ENCODE measurements at regions not wholly inside any gene's neighbourhood (a gene's known extent, or its start where the extent isn't known, plus 50 kb on each side); places are given as distances from the start of the nearest gene placed in this dataset.

DNA sequence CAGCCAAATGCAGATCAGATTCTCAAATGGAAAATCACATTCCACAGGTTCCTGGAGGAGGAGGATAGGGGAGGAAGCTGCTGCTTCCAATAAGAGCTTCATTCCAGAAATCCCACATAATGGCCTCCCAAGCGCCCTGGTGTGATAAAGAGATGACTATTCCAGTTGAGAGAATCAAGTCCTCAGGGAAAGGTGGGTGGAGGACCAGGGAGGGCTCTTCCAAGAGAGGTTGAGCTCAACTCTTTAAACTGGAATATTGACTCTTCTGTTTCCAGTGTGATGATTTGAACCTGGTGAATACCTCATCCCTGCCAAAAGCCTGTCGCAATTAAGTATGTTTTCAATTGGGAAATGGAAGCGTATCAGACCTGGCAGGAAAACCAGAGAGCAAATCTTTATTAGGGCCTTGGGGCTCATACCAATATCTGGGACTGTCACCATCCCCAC, 81.4 kb upstream of the DYNLRB2 start:
- ATAC-seq (peak; percentile 65 to 90 (median 84)), DNase-seq (peak in 4 of 5 donors; percentile 30 to 47 (median 38))
- Histone ChIP-seq H3K4me3 (no peak overlapping the region), H3K4me1 (peaks cover 0 to 6% (median 0%) of the 10 kb centered on the region in 12 donors), H3K27ac (peak overlapping the region in 7 of 12 donors; percentile 7 to 73 (median 44)), H3K9me3 (no peaks in the 10 kb centered on the region), H3K36me3 (no peaks in the 10 kb centered on the region), H3K27me3 (peaks cover 0 to 5% (median 0%) of the 10 kb centered on the region in 9 donors)
- WGBS, 4 donors: 52 to 63% (median 59%) methylated on average over 3 of the region's 3 CpGs
- intact Hi-C loops (cut with DNase I): no loop called here
- TF ChIP-seq, protein P1, sequence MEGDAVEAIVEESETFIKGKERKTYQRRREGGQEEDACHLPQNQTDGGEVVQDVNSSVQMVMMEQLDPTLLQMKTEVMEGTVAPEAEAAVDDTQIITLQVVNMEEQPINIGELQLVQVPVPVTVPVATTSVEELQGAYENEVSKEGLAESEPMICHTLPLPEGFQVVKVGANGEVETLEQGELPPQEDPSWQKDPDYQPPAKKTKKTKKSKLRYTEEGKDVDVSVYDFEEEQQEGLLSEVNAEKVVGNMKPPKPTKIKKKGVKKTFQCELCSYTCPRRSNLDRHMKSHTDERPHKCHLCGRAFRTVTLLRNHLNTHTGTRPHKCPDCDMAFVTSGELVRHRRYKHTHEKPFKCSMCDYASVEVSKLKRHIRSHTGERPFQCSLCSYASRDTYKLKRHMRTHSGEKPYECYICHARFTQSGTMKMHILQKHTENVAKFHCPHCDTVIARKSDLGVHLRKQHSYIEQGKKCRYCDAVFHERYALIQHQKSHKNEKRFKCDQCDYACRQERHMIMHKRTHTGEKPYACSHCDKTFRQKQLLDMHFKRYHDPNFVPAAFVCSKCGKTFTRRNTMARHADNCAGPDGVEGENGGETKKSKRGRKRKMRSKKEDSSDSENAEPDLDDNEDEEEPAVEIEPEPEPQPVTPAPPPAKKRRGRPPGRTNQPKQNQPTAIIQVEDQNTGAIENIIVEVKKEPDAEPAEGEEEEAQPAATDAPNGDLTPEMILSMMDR (IDR thresholded peaks at IDR 0.05): no peak
- TF ChIP-seq POLR2A (IDR thresholded peaks at IDR 0.05): no peak

DNA sequence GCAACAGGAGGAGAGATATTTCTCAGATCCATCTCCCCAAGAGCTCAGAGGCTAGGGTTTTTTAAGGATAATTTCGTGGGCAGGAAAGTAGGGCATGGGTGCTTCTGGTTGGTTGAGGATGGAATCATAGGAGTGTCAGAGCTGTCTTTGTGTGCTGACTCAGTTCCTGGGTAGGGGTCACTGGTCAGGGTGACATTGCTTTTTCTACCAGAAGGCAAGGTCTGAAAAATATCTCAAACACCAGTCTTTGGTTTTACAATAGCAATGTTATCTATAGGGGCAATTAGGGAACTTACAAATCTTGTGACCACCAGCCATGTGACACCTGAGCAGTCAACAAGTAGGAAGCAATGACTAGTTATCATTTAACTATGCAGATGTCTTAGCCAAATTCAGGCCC, 82.9 kb upstream of the DYNLRB2 start:
- Histone ChIP-seq H3K36me3 (no peaks in the 10 kb centered on the region), H3K4me1 (peaks cover 0 to 6% (median 0%) of the 10 kb centered on the region in 12 donors), H3K27me3 (peaks cover 0 to 5% (median 0%) of the 10 kb centered on the region in 9 donors), H3K9me3 (no peaks in the 10 kb centered on the region), H3K4me3 (no peak overlapping the region), H3K27ac (no peak overlapping the region)
- 7 to 61% (median 37%) methylated on average over 1 of the region's 1 CpG for WGBS, 4 donors
- intact Hi-C loops (cut with DNase I): no loop called here
- DNase-seq (no peak), ATAC-seq (no peak)
- TF ChIP-seq, protein P1 (IDR thresholded peaks at IDR 0.05): no peak
- no peak for TF ChIP-seq POLR2A (IDR thresholded peaks at IDR 0.05)

DNA sequence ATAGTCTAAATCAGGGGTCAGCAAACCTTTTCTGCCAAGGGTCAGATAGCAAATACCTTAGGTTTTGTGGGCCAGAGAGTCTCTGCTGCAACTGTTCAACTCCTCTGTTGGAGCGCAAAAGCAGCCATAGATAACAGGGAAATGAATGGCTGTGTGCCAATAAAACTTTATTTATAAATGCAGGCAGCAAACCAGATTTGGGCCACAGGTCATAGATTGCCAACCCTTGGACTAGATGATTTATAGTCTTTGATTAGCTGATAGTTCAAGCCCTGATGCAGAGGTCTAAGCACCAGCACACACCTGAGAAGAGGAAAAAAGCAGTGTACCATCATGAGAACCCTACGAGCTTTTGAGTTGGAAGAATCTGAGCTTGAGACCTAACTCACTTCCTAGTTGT, 86.0 kb upstream of the DYNLRB2 start:
- 76 to 83% (median 80%) methylated on average over 2 of the region's 2 CpGs for WGBS, 4 donors
- Histone ChIP-seq H3K27ac (no peak overlapping the region), H3K36me3 (no peaks in the 10 kb centered on the region), H3K27me3 (peaks cover 0 to 5% (median 0%) of the 10 kb centered on the region in 9 donors), H3K9me3 (no peaks in the 10 kb centered on the region), H3K4me3 (no peak overlapping the region), H3K4me1 (peaks cover 0 to 5% (median 0%) of the 10 kb centered on the region in 12 donors)
- intact Hi-C loops (cut with DNase I): no loop called here
- TF ChIP-seq, protein P1 (IDR thresholded peaks at IDR 0.05): no peak
- no peak for TF ChIP-seq POLR2A (IDR thresholded peaks at IDR 0.05)
- no peak for DNase-seq
- no peak for ATAC-seq

DNA sequence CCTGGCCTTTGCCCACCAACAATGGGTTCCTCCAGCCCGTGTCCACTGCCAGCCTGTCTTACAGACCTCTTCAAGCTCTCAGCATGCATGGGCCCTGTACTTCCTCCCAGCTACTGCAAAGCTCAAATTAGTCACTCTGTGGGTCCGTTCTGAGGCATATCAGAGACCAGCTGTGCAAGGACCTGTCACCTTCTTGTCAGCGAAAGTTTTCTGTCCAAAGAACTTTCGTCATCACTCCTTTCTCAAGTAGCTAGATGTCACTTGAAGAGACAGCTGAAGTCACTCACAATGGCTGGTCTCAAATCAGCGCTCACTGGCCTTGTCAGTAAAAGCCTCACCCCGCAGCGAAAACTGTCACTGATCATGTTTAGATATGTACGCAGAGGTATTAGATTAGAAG, 91.4 kb upstream of the DYNLRB2 start:
- intact Hi-C loops (cut with DNase I): no loop called here
- 36 to 40% (median 38%) methylated on average over 8 of the region's 8 CpGs for WGBS, 4 donors

More for the DNA sequence above, 91.4 kb upstream of the DYNLRB2 start:
- Histone ChIP-seq H3K27ac (no peak overlapping the region), H3K4me1 (no peaks in the 10 kb centered on the region), H3K9me3 (no peaks in the 10 kb centered on the region), H3K36me3 (no peaks in the 10 kb centered on the region), H3K27me3 (no peaks in the 10 kb centered on the region), H3K4me3 (no peak overlapping the region)
- no peak for DNase-seq
- no peak for ATAC-seq
- no peak for TF ChIP-seq POLR2A (IDR thresholded peaks at IDR 0.05)
- TF ChIP-seq, protein P1 (IDR thresholded peaks at IDR 0.05): no peak
